ENCODE measurements at regions not wholly inside any gene's neighbourhood (a gene's known extent, or its start where the extent isn't known, plus 50 kb on each side); places are given as distances from the start of the nearest gene placed in this dataset.

- TF ChIP-seq CTCF (IDR thresholded peaks at IDR 0.05; ENCODE audit: low read length) (no peak), EZH2 (optimal IDR thresholded peaks at IDR 0.05; ENCODE audit: low read depth, low read length) (no peak), EZH2phosphoT487 (IDR thresholded peaks at IDR 0.05; ENCODE audit: low read length) (no peak)
Observed at GRCh38 chr5:58380655-58381054, 79.2 kb downstream of the PLK2 start.

Data from MM.1S (cell line).